NOMO-1 (cell line): ENCODE measurements at regions not wholly inside any gene's neighbourhood (a gene's known extent, or its start where the extent isn't known, plus 50 kb on each side); places are given as distances from the start of the nearest gene placed in this dataset.
"Not testable (repeated sequence)": the region's sequence is repeated elsewhere in the genome, so short reads cannot be mapped to it uniquely, and the experiment has no call there.

Experiments
- DNase-seq, 2 experiments: peaks; one replicate each; lab custom pipeline; 2025; ENCODE audit not compliant: unreplicated experiment in 2 of 2; lab: John Stamatoyannopoulos, UW

- no peak for DNase-seq
Measured at GRCh38 chr21:32099812-32100416, 178.9 kb downstream of the MIS18A start.

GRCh38 chr21:32096411-32096810 lies 182.4 kb downstream of the MIS18A start:
- peak; percentile 5 to 9 for DNase-seq

- DNase-seq, result no peak
Measured at GRCh38 chr21:32094804-32095203, 184.0 kb downstream of the MIS18A start.

- DNase-seq, result no peak
Measured at GRCh38 chr21:32093646-32094462, 185.0 kb downstream of the MIS18A start.

- DNase-seq, result no peak
Measured at GRCh38 chr21:32090956-32091355, 187.9 kb downstream of the MIS18A start.

GRCh38 chr21:32089766-32090165 lies 189.1 kb downstream of the MIS18A start:
- no peak for DNase-seq

GRCh38 chr21:32088471-32088870 lies 190.4 kb downstream of the MIS18A start:
- DNase-seq, result no peak

- DNase-seq, result no peak
Measured at GRCh38 chr21:32087447-32087846, 191.4 kb downstream of the MIS18A start.

- DNase-seq, result no peak
Measured at GRCh38 chr21:32083197-32083596, 195.7 kb downstream of the MIS18A start.

- DNase-seq, result no peak
Measured at GRCh38 chr21:32082466-32082865, 196.4 kb downstream of the MIS18A start.

- DNase-seq, result no peak
Measured at GRCh38 chr21:32073593-32073992, 200.8 kb downstream of the HUNK start.

- DNase-seq, result no peak
Measured at GRCh38 chr21:32073190-32073589, 200.4 kb downstream of the HUNK start.

GRCh38 chr21:32071620-32072019 lies 198.8 kb downstream of the HUNK start:
- DNase-seq, result not testable (repeated sequence)

GRCh38 chr21:32070676-32071330 lies 198.0 kb downstream of the HUNK start:
- no peak for DNase-seq

- no peak for DNase-seq
Measured at GRCh38 chr21:32070126-32070525, 197.3 kb downstream of the HUNK start.

- peak; percentile 23 to 65 for DNase-seq
Measured at GRCh38 chr21:32065654-32066053, 192.8 kb downstream of the HUNK start.

- DNase-seq, result no peak
Measured at GRCh38 chr21:32064281-32064910, 191.6 kb downstream of the HUNK start.

- peak in 1 of 2 experiments; percentile 7 for DNase-seq
Measured at GRCh38 chr21:32062591-32063227, 189.9 kb downstream of the HUNK start.

- no peak for DNase-seq
Measured at GRCh38 chr21:32061729-32062128, 188.9 kb downstream of the HUNK start.

- no peak for DNase-seq
Measured at GRCh38 chr21:32056791-32057190, 184.0 kb downstream of the HUNK start.

GRCh38 chr21:32055305-32055704 lies 182.5 kb downstream of the HUNK start:
- no peak for DNase-seq
